ENCODE measurements at regions not wholly inside any gene's neighbourhood (a gene's known extent, or its start where the extent isn't known, plus 50 kb on each side); places are given as distances from the start of the nearest gene placed in this dataset.

GRCh38 chr3:13249664-13250390 lies 170.3 kb downstream of the NUP210 start:
- DNase-seq (ENCODE audit: low spot score) = no peak

DNA sequence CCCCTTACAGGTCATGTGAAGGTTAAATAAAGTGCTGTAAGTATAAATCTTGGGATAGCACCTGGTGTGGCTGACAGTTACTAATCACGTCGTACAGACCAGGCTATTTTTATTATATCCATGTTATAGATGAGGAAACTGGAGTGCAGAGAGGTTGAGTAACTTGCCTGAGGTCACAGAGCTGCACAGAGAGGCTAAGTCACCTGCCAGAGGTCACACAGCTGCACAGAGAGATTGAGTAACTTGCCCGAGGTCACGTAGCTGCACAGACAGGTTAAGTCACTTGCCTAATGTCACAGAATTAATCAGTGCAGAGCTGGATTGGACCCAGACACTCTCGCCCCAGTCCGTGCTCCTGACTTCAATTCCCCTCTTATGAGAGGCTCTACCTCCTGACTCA lies 171.5 kb downstream of the NUP210 start:
- no peak for DNase-seq (ENCODE audit: low spot score)

GRCh38 chr3:13245615-13245978 lies 172.4 kb upstream of the IQSEC1 start:
- no peak for DNase-seq (ENCODE audit: low spot score)

DNA sequence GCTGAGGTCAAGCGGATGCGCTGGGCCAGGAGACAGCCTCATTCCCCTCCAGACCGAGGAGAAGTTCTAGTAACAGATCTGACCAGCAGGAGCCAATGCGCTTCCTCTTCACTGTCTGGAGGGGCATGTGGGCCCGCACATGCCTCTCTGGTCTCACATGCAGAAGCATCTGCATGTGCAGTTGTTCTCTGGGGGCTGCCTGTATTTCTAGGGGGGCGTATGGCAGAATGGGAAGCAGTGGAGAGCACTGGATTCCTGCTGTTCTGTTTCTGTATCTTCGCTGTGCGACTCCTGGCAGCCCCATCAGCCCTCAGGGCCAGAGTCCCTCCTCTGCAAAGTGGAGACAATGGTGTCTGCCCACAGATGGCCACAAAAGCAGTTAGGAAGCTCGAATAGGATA lies 170.4 kb upstream of the IQSEC1 start:
- DNase-seq (ENCODE audit: low spot score) = no peak

DNA sequence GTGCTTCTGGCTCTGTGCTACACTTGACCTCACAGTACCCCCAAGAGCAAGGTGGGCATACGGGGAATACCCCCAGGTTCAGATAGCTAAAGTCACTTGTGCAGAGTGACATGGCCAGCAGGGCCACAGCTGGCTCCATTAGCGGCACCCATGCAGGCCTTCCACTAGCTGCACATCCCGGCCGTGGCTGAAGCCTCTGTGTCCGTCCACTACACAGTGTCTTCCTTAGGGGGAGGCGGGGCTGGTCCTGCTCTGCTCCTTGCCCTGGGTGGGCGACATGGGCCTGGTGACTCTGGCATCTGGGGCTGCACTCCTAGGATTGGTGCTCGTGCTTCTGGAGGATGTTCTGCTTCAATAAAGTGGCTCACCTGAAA lies 169.1 kb upstream of the IQSEC1 start:
- no peak for DNase-seq (ENCODE audit: low spot score)

DNA sequence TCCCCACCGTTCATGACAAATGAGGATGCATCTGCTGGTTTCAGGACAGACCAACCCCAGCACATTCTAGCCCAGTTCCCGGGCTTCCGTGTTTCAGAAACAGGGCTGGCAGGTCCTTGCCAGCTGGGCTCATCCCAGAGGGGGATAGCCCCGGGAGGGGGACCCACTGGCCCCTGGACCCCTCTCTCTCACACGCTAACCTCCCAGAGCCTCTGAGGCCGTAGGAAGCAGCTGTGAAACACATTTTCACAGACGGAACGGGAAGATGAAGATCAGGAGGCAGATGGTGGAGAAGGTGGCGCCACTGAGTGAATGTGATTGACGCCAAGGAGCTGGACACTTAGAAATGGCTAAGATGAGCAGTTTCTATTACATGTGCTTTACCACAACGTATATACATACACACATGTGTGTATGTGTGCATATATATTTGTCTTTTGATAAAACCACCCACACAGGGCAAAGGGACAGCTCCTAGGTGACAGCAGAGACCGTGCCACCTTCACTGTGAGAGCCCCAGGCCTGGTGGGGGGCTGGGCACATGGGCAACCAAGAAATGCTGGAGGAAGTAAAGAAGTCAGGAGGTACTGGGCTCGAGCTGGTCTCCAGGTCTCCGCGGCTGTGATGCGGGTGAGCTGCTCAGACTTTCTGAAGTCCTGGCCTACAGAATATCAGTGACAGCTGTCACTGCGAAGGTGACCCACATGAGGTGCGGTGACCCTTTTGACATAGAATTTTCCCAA lies 168.6 kb upstream of the IQSEC1 start:
- DNase-seq (ENCODE audit: low spot score) = no peak

DNA sequence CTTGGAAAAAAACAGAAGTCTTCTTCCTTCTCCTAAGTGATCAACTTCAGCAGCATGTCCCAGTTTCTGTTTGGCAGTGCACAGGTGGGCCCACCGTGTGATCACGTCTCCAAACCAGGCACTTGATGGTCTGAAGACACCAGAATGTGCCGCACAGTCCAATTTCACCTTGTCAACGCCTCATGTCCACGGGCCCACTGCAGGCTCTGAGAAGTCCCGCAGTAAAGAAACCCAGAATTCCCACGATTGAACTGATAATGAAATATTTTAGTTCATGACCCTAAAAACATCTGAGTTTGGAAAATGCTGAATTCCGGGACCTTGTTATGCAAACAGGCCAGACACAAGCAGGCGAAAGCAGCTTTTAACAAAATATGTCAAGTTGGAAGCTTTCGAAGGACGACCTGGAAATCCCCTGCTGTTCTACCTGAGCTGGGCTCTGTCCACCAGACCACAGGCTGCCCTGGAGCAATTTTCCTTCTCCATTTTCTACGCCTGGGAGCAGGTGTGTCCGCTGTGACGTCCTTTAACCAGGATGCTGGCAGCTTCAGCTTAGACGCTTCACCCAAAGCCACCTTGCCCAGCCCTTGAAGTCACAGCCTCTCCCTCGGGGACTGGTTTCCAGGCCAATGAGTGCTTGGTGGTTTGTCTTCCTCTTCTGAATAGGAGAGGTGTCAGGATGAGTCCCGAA lies 167.8 kb upstream of the IQSEC1 start:
- DNase-seq (ENCODE audit: low spot score) = no peak

GRCh38 chr3:13239467-13239760 lies 166.2 kb upstream of the IQSEC1 start:
- no peak for DNase-seq (ENCODE audit: low spot score)

DNA sequence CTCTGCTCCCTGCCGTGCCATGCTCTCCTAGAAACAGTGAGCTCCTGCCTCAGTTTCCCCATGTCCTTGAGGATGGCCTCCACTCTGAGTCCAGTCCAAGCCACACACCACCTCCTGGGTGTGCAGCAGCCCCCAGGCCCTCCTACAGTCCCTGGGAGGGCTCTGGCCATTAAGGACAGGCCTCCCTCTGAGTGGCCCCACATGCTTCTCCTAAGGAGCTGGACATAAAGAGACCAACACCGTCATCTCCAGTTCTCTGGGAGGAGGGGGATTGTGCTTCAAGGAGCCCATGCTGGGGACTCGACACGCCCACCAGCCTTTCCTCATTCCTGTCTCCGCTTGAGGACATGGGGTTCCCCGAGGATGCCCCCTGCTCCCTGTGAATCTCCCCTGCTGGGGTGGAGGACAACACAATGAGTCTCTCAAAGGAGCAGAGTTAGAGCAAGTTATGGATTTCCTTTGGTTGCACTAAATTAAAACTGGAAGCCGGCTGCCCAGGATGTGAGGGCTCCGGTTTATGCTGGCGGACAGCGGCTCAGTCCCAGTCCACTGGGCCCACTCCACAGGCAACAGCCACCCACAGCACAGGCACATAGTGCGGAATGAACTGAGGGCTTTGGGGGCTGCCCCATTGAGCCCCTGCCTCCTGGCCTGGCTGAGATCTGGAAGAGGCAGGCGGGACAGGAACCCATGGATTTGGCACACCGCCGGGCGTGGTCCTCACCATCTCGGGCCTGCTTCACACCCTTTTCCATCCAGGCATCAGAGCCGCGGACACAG lies 165.6 kb upstream of the IQSEC1 start:
- DNase-seq (ENCODE audit: low spot score) = no peak

GRCh38 chr3:13237776-13238490 lies 164.7 kb upstream of the IQSEC1 start:
- DNase-seq (ENCODE audit: low spot score) = no peak

GRCh38 chr3:13236557-13237173 lies 163.4 kb upstream of the IQSEC1 start:
- no peak for DNase-seq (ENCODE audit: low spot score)

GRCh38 chr3:13235897-13236296 lies 162.7 kb upstream of the IQSEC1 start:
- no peak for DNase-seq (ENCODE audit: low spot score)

GRCh38 chr3:13235079-13235478 lies 161.8 kb upstream of the IQSEC1 start:
- no peak for DNase-seq (ENCODE audit: low spot score)

DNA sequence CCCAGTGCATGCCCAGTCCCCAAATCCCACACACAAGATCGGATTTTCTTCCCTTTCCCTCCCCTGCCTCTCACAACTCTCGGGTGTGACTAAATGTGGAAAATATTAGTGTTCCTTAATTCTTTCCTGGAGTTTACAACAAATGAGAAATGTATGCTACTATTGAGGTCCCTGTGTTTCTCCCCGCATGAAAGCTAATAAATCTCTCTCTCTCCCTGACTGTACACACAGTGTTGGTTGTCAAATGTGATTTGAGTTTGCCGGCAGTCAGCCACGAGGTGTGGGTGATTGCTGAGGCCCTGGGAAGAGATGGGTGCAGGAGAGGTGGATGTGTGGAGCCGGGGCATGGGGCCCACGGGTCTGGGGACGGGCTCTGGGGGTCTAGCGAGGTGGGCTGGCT lies 161.4 kb upstream of the IQSEC1 start:
- DNase-seq (ENCODE audit: low spot score) = no peak

GRCh38 chr3:13233487-13234485 lies 160.6 kb upstream of the IQSEC1 start:
- DNase-seq (ENCODE audit: low spot score) = no peak

DNA sequence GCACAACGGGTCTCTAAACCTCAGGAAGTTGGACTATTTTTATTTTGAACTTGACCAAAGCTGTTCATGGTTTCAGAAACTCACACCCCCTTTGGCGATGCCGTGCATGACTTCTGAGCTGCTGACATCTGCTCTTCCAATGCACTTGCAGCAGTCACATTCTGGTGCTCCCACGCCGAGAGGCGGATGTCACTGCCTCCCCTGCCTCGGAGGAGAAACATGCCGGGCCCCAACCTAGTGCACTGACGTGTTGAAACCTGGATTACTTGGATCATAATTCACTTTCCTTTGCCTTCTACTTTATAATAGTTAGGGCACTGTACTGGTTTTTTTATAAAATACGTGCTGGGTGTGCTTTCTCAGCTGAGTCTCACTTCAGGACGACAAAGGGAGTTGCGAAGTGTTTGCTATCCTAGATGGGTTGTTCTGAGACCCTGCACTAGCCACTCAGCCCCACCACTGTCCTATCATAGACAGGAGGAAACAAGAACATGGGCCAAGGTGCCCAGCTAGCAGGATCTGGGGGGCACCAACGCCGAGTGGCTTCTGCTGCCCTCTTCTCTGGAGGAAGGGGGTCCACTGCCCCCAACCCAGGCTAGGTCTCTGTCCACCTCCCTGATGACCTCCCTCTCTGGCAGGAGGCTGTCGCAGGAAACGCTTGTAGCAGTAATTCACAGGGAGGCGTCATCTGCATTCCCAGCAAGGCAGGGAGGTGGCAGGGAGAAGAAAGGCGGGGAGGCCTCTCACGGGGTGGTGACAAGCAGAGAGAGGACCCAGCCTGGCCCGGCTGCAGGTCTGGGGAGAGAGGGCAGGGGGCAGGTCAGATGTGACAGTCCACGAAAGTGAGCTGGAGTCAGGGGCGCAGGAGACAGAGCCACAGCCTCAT lies 158.8 kb upstream of the IQSEC1 start:
- DNase-seq (ENCODE audit: low spot score) = no peak

DNA sequence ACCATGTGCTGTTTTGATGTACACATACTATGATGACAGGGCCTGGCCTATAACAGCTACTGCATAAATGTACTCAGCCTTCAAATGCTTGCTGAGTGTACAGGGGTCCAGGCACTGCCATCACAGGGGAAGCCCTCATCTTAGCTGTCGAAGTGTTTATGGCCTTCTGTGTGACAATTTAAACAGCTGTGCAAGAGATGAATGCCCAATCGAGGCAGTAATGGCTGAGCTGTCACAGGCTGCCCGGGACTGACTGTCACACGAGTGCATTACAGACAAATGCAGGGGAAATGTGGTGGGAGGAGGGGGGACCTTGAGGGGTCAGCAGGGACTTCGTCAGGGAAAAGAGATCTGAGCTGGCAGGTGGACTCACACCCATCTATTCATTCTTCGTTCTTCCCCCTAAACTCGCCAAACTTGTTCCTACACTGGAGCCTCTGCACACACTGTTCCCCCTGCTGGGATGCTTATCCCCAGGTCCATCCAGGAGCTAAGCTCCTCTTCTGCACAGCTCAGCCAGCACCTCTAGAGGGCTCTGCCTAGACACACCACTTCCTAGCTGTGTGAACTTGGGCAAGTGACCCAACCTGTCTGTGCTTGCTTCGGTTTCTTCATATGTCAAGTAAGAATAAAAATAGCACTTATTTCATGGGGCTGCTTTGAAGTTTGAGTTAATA lies 156.2 kb upstream of the IQSEC1 start:
- DNase-seq (ENCODE audit: low spot score) = no peak

GRCh38 chr3:13228584-13228983 lies 155.4 kb upstream of the IQSEC1 start:
- no peak for DNase-seq (ENCODE audit: low spot score)

All from mucosa of gallbladder (tissue), 1 donor.